Body of pancreas (tissue), 4 donors: ENCODE measurements at regions not wholly inside any gene's neighbourhood (a gene's known extent, or its start where the extent isn't known, plus 50 kb on each side); places are given as distances from the start of the nearest gene placed in this dataset.

Experiments used
- POLR2A ChIP-seq, 3 donors: fragments of 450-650 bp; IDR thresholded peaks; one replicate each; pipeline ENCODE4 v1.6.1; 2016; ENCODE audit warnings: antibody characterized with exemption in 3 of 3, mild to moderate bottlenecking in 2 of 3
- TF ChIP-seq, protein P1 (sequence below), 7 experiments: fragments of 450-650 bp in 4 of 7; fragments of 200-600 bp in 3 of 7; sonication (generic) in 3 of 7; IDR thresholded peaks; one replicate each; pipeline ENCODE4 v1.5.1; 2016 to 2019; ENCODE audit warnings: antibody characterized with exemption in 7 of 7

GRCh38 chr16:55171241-55171640 lies 152.8 kb upstream of the IRX6 start:
- TF ChIP-seq, protein P1, sequence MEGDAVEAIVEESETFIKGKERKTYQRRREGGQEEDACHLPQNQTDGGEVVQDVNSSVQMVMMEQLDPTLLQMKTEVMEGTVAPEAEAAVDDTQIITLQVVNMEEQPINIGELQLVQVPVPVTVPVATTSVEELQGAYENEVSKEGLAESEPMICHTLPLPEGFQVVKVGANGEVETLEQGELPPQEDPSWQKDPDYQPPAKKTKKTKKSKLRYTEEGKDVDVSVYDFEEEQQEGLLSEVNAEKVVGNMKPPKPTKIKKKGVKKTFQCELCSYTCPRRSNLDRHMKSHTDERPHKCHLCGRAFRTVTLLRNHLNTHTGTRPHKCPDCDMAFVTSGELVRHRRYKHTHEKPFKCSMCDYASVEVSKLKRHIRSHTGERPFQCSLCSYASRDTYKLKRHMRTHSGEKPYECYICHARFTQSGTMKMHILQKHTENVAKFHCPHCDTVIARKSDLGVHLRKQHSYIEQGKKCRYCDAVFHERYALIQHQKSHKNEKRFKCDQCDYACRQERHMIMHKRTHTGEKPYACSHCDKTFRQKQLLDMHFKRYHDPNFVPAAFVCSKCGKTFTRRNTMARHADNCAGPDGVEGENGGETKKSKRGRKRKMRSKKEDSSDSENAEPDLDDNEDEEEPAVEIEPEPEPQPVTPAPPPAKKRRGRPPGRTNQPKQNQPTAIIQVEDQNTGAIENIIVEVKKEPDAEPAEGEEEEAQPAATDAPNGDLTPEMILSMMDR (IDR thresholded peaks at IDR 0.05) = no peak
- TF ChIP-seq POLR2A (IDR thresholded peaks at IDR 0.05) = no peak
